ENCODE measurements at regions not wholly inside any gene's neighbourhood (a gene's known extent, or its start where the extent isn't known, plus 50 kb on each side); places are given as distances from the start of the nearest gene placed in this dataset.

DNA sequence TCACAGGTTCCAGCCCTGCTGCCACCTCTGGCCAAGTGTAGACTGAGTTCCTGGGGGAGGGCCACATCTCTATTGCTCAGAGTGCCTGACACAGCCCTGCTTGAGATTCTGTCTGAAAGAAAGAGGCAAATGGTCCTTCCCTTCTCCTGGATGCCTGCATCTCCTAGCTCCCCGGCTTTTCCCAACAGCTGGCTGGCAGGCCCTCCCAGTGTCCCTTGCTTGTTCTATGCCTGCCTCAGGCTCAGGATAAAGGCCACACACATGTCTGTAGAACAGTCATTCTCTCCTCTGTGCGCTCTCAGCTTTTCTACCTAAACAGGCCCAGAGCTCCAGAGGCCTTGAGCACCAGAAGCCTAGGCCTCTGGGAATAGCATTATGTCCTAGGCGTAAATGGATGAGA lies 343.4 kb upstream of the USP24 start (continued):
- TF ChIP-seq DRAP1 (CRISPR knock-in tag; IDR thresholded peaks at IDR 0.05) (no peak), HIVEP1 (CRISPR knock-in tag; IDR thresholded peaks at IDR 0.05) (no peak), KDM2A (CRISPR knock-in tag; IDR thresholded peaks at IDR 0.05; ENCODE audit: borderline replicate concordance, low read depth) (no peak), ZFP37 (CRISPR knock-in tag; IDR thresholded peaks at IDR 0.05; ENCODE audit: borderline replicate concordance) (no peak), KMT2A (CRISPR knock-in tag; IDR thresholded peaks at IDR 0.05) (no peak), ZNF605 (CRISPR knock-in tag; IDR thresholded peaks at IDR 0.05) (no peak), IRF2 (CRISPR knock-in tag; IDR thresholded peaks at IDR 0.05) (no peak)

DNA sequence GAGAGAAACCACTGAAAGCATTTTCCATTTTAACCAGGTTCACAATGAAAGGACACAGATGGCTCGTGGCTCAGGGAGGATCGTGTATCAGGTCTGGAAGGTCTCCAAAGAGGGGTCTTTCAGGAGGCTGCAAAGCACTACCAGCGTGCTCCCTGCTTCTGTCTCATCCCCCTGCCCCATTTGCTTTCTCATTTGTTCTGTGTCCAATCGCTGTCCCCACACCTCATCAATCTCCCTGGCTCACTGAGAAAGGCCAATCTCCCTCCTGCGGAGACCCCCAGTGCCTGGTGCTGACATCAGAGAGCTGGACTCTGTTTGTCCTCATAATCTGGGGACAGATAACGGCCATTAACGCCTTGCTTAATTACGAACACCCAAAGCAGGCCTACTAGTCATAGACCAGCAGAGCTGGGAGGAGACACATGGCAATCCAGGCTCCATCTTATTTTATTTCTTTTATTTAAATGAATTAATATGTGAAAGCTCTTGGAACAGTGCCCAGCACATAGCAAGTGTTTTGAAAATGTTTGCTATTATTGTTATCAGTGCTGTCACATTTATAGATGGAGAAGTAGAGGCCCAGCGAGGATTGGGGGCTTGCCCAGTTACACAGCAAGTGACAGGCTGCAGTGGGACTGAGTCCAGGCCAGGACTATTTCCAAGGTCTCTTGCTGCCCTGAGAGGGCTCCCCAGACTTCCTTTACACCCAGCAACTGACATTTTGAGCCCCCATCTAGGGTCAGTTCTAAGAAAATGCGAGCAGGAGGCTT lies 341.0 kb upstream of the USP24 start:
- FAIRE-seq = no peak
- H4K20me1 ChIP-seq (ENCODE audit: insufficient read depth, low read length) = no peaks in the 10 kb centered on the region
- no peak overlapping the region for H3K4me3 ChIP-seq (replicated peaks in 1 of 3; ENCODE audit: insufficient read depth in 1 of 3, low read depth in 2 of 3, low read length in 3 of 3)
- H3K9me3 ChIP-seq (ENCODE audit: low read length) = no peaks in the 10 kb centered on the region
- no peak overlapping the region for H2AFZ ChIP-seq (ENCODE audit: low read length)
- H3K27me3 ChIP-seq (ENCODE audit: control insufficient read depth in 1 of 2, insufficient read depth in 2 of 2, low read length in 2 of 2) = peaks cover 0 to 3% of the 10 kb centered on the region in 2 experiments; a peak in 1 of 5 replicates
- TF ChIP-seq CEBPB (IDR thresholded peaks at IDR 0.05; ENCODE audit: borderline replicate concordance, low read depth, low read length) (no peak), BHLHE40 (IDR thresholded peaks at IDR 0.05; ENCODE audit: low read length) (no peak), BRCA1 (CRISPR knock-in tag; IDR thresholded peaks at IDR 0.05) (no peak), ZNF432 (CRISPR knock-in tag; IDR thresholded peaks at IDR 0.05; ENCODE audit: borderline replicate concordance) (no peak), ZNF569 (CRISPR knock-in tag; IDR thresholded peaks at IDR 0.05; ENCODE audit: borderline replicate concordance) (no peak), BORCS8-MEF2B (CRISPR knock-in tag; IDR thresholded peaks at IDR 0.05) (no peak), GABPA (IDR thresholded peaks at IDR 0.05; ENCODE audit: low read depth, low read length) (no peak), GABPA (CRISPR knock-in tag; IDR thresholded peaks at IDR 0.05; ENCODE audit: low read depth) (no peak), PPARG (CRISPR knock-in tag; conservative IDR thresholded peaks at IDR 0.05) (no peak), ZFP36L2 (CRISPR knock-in tag; IDR thresholded peaks at IDR 0.05) (no peak), UBTF (CRISPR knock-in tag; IDR thresholded peaks at IDR 0.05) (no peak)
- TF ChIP-seq, protein P1, sequence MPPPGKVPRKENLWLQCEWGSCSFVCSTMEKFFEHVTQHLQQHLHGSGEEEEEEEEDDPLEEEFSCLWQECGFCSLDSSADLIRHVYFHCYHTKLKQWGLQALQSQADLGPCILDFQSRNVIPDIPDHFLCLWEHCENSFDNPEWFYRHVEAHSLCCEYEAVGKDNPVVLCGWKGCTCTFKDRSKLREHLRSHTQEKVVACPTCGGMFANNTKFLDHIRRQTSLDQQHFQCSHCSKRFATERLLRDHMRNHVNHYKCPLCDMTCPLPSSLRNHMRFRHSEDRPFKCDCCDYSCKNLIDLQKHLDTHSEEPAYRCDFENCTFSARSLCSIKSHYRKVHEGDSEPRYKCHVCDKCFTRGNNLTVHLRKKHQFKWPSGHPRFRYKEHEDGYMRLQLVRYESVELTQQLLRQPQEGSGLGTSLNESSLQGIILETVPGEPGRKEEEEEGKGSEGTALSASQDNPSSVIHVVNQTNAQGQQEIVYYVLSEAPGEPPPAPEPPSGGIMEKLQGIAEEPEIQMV (CRISPR knock-in tag; IDR thresholded peaks at IDR 0.05; ENCODE audit: low read depth) = no peak
- 38% methylated on average over 10 of the region's 10 CpGs for WGBS (ENCODE audit: low lambda C conversion rate)
- in situ Hi-C loops (cut with HindIII; ENCODE audit: extremely low pct_ligation_motif_present, low pct_unique_long_range_greater_than_20kb) (no loop called here), intact Hi-C loops (cut with micrococcal nuclease; ENCODE audit: unreplicated experiment) (no loop called here)
- ChIA-PET POLR2A (no interaction called here), CTCF (ENCODE audit: low intra/inter-chr PET ratio, low total read pairs) (no interaction called here)
- H3K36me3 ChIP-seq (replicated peaks in 1 of 2; ENCODE audit: control insufficient read depth in 1 of 2, insufficient read depth in 2 of 2, low read length in 2 of 2) = no peaks in the 10 kb centered on the region
- no peak overlapping the region for H3K27ac ChIP-seq (ENCODE audit: extremely low read length, insufficient read depth, low read length)
- DNase-seq (ENCODE audit: low spot score) = no peak
- no peaks in the 10 kb centered on the region for H3K79me2 ChIP-seq (ENCODE audit: insufficient read depth, low read length)
- no peak for ATAC-seq
- no peak overlapping the region for H3K9ac ChIP-seq (ENCODE audit: insufficient read depth, low read depth, low read length)
- peaks cover 6% of the 10 kb centered on the region; the same call in 1 of the 2 replicates for H3K4me1 ChIP-seq (ENCODE audit: insufficient read depth, low read length)
- H3K4me2 ChIP-seq (ENCODE audit: low read depth, low read length) = no peak overlapping the region
- no TSS peak for BruUV-seq (replicated peaks)
